Embryonic facial prominence (tissue), 1 donor: ENCODE measurements at regions not wholly inside any gene's neighbourhood (a gene's known extent, or its start where the extent isn't known, plus 50 kb on each side); places are given as distances from the start of the nearest gene placed in this dataset.
A peak's percentile ranks its signal among the peaks of the same experiment; 100 is the strongest.
"Not testable (repeated sequence)": the region's sequence is repeated elsewhere in the genome, so short reads cannot be mapped to it uniquely, and the experiment has no call there.

Experiments
- DNase-seq: peaks from one replicate; pipeline ENCODE4 v3.0.0-alpha.2; 2016; ENCODE audit errors: extremely low spot score

- no peak for DNase-seq
Measured at GRCh38 chr4:20050768-20051167, 200.9 kb upstream of the SLIT2 start.

DNA sequence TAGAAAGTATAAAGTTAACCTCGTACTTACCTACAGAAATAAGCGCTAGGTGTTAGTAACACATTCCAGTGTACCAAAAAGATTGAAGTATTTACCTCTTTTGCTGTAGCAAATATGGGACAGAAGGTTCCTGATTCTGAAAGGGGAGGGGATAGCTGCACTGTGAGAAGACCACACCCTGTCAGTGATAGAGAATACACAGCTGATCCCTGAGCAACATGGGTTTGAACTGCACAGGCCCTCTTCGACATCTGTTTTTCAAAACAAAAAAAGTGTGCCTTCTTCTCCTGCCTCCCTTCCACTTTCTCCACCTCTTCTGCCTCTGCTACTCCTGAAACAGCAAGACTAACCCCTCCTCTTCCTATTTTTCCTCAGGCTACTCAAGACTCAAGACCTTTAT, 201.8 kb upstream of the SLIT2 start:
- no peak for DNase-seq

DNA sequence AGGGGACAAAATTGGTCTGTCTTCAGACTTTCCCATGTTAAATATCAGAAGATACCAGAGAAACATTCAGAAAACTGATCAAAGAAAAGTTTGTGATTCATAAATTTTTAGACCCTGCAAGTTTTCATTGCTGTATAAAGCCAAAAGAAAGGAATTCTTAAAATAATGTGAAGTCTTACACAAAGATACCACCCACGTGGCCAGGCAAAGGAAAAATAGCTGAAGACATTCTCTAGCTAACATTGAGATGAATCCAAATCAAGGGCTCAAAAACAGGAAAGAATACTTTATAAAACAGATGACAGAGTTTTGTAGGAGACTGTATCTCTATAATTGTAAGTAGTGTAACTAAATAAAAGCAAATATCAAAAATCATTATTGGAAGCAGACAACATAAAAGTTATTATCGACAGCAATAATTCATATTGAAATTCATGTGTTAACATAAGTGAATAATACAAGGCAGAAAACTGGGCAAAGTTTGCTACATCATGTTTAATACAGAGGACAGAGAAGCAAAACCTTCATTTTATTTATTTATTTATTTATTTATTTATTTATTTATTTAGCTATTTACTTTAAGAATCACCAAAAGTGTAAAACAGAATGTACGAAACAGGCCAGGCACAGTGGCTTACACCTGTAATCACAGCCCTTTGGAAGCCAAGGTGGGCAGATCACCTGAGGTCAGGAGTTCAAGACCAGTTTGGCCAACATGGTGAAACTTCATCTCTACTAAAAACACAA, 204.6 kb upstream of the SLIT2 start:
- no peak for DNase-seq

DNA sequence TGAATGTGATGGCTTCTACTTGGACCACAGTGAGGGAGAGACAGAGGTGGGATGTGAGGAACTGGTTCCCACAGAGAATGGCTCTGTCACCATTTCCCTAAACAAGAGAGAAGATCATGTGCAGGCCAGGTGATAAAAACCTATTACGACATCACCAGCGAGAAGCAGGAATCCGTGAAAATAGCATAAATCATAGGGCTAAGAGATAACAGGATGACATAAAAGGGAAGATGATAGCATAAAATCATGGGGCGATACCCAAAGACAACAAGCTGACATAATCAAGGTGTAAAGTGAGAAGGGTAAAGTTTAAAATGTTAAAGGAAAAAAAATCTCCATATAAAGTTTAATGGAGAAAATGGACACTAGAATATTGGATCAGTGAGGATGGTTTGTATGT, 205.5 kb upstream of the SLIT2 start:
- DNase-seq, result no peak

DNA sequence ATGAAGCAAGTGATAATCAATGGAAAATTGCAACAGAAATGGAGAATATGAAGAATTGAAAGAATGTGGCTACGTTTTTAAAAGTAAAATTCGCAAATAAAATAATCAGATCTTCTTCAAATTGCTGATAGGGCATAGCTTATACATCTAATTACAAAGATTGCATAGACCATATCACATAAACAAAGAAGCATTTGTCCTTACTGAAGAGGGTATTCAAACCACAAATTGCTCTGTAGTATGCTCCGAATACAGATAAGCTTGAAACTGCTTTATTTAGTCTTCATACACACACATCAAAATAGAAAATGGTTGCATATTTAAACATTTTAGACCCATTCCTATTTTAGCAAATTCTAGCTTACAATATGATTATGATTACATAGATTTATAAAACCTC, 206.7 kb upstream of the SLIT2 start:
- DNase-seq, result no peak

DNA sequence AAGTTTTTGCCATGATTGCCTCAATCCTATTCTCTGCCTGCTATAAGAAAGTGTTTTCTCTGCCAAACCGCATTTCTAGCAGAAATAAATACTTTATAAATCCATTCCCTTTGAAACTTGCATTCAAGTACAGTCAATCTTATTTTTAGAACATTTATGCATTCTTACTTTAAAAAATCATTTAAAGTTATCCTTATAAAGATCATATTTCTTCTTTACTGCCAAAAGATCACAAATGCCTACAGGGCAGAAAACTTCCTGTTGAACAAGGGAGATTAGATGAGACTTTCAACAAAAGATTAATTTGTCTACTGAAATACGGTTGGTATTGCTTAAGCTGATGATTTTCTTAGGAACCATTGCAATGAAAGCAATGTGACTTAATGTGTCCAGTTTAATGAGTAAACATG, 207.2 kb upstream of the SLIT2 start:
- peak; percentile 56 for DNase-seq

- no peak for DNase-seq
Measured at GRCh38 chr4:20043991-20044390, 207.7 kb upstream of the SLIT2 start.

DNA sequence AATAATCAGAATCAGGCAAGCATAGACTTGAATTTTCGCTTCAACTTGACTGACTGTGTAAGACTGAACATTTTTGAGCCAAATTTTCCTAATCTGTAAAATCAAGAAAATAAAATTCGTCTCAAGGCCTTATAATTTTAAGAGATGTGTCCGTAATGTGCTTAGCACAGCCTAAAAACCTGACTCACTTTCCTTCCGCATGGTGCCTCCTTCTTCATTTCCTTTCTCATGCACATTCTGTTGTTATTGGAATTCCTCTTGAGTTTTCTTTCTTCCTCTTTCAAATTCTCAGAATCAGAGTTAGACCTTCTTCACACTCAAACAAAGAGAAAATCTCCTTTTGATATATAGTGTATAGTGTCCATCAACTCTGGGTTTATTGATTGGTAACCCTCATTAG, 208.9 kb upstream of the SLIT2 start:
- no peak for DNase-seq

DNA sequence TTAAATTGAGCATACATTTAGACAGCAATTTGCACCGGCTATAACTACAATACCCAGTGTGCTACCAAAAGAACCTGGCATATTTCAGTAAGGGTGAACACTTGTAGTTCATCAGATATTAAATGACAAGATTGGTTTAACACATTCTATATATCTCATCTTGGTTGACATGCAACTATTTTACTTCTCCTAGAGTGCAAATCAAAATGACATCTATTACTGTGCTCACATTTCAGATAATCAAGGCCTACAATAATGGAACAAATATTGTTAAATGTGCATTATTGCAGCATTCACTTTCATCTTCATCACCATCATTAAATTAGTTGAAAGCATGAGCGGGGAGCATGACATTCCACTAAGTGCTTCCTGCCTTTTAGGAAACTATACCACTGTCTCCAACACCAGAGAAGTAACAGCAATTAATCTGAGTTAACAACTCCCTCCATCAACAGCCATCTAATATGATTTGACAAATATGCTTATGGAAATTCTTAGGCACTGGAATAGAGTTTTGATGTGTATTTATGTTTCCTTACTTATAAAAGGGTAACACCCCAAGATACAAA, 209.8 kb upstream of the SLIT2 start:
- DNase-seq, result no peak

- no peak for DNase-seq
Measured at GRCh38 chr4:20037745-20038144, 214.0 kb upstream of the SLIT2 start.

DNA sequence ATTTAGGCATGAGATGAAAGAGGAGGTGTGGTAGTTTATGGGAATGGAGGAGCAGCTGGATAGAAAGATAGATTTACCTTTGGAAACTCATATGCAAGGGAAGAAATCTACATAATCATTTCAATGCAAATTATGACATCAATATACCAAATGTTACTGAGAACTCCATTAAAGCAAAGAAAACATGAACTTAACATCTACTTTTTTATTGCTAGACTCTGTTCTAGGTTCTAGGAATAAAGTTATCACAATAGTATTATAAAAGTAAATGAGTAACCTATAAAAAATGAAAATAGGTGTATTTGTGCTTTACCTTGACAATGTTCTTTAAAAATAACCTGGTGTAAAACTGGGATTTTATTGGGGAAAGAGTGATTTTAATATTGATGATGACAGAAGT, 221.6 kb upstream of the SLIT2 start:
- no peak for DNase-seq

DNA sequence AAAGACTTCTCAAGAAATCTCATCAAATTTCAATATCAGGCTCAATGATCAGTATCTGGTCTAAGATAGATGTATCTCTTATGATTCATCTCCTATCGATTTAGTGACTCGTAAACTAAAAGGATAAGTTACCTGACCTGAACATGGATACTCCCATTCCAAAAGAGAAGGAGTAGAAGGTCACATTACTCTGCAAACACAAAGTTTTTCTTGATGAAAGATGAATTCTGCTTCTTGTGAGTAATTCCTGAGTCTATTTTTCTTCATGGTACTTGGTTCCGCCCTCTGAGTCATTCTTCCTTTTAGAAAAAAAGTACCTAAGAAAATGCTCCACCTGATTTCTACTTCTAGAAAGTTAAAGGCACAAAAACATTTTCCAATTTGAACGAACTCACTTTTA, 223.1 kb upstream of the SLIT2 start:
- no peak for DNase-seq

DNA sequence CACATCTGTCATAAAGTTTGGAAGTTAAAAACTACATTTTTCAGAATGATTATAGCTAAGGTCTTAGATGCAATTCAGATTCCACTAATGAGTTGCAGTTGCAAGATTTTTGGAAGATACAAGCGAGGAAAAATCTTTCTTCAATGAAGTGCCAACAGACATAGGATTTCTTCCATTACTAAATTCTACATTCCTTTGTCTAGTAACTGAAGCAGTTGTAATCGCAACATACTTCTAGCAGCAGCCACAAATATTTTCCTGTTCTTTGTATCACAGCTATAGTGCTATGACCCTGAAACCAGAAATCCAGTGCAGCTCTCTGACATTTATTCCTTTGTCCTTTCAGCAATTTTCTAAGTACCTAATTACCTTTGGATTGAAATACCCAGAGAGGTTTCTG, 225.2 kb upstream of the SLIT2 start:
- DNase-seq, result no peak

- DNase-seq, result no peak
Measured at GRCh38 chr4:20022471-20022870, 229.2 kb upstream of the SLIT2 start.

GRCh38 chr4:20020056-20020455, 231.6 kb upstream of the SLIT2 start:
- DNase-seq, result no peak

GRCh38 chr4:20019310-20020015, 232.2 kb upstream of the SLIT2 start:
- DNase-seq, result no peak

- no peak for DNase-seq
Measured at GRCh38 chr4:20017777-20018115, 234.0 kb upstream of the SLIT2 start.

DNA sequence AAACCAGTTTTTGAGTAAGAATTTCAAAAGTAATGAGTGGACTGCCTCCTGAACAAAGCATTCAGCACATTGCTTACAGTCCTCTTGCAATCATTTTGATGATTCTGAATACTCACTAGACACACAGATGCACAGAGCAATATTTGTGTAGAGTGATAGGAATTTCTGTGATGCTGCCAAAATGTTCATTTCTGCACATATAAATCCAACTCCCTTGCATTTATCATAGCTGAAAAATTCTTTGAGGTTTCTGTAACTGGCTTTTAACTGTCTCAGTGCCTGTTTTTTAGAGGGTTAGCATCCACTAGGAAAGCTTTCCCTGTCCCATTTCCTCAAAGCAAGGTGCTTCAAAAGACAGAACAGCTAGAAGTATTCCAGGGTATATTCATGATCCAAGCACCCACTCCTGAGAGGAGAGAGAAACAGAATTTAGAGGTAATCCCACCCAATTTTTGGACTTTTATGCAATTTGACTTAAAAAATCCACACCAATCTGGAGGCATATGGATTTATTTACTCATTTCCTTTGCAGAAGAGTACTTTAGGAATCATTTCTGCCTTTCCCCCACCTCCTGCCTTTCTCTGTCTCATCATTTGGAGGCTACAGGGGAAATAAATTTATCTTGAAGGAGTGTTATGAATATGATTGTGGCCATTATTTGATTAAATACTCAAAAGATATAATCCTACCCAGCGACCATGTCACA, 234.5 kb upstream of the SLIT2 start:
- peak; percentile 33 for DNase-seq

DNA sequence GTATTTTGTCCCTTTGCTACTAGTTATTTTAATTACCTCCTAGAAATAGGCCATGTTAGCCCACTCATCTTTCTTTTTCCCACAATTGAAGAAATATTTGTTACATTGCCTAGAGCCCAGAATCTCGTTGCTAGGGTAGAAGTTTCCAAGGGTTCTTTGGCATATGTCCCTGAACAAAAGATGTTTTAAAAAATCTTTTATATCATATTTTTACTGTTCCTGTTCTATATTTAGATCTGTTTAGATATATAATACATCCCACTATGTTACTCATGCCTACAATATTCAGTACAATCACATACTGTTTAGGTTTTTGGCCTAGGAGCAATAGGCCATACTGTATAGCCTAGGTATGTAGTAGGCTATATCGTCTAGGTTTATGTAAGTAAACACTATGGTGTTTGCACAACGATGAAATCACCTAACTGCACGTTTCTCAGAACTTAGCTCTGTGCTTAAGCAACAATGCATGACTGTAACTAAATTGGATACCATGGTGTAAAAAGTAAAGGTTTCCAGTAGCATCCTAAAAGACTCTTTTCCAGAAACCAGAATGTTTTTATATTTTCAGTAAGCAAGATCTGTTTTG, 236.0 kb upstream of the SLIT2 start:
- DNase-seq, result no peak

DNA sequence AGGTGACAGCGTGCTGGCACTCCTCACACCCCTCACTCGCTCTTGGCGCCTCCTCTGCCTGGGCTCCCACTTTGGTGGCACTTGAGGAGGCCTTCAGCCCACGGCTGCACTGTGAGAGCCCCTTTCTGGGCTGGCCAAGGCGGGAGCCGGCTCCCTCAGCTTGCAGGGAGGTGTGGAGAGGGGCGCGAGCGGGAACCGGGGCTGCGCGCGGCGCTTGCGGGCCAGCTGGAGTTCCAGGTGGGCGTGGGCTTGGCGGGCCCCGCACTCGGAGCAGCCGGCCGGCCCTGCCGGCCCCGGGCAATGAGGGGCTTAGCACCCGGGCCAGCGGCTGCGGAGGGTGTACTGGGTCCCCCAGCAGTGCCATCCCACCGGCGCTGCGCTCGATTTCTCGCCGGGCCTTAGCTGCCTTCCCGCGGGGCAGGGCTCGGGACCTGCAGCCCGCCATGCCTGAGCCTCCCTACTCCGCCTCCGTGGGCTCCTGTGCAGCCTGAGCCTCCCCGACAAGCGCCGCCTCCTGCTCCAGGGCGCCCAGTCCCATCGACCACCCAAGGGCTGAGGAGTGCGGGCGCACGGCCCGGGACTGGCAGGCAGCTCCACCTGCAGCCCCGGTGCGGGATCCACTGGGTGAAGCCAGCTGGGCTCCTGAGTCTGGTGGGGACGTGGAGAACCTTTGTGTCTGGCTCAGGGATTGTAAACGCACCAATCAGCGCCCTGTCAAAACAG, 247.7 kb upstream of the SLIT2 start:
- not testable (repeated sequence) for DNase-seq

DNA sequence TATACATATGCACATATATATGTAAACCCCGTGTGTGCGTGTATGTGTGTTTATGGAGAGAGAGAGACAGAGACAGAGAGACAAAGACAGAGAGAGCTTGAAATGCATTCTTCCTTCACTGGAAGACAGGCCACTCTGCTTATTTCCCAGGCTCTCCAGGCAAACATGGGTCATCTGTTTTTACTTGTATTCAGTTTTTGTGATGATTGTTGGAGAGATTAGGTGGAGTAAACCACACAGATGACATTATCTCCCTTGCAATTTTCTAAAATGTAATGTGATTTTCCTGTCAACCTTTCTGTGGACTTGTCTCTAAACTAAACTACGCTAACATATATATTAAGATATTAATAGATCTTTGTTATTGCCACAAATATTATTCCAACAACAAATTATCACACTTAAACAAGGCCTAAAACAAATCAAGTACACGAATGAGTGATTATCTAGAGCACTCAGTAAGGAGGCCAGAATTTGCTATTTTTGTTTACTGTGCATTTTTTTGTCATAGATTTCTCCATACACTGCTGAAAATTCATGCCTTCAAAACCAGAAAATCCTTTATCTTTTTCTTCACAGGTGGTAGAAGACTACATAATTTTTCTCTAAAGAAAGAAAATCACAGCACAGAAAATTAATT, 251.8 kb upstream of the SLIT2 start:
- no peak for DNase-seq
